GM18867 (cell line): ENCODE measurements at regions not wholly inside any gene's neighbourhood (a gene's known extent, or its start where the extent isn't known, plus 50 kb on each side); places are given as distances from the start of the nearest gene placed in this dataset.
"Not testable (repeated sequence)": the region's sequence is repeated elsewhere in the genome, so short reads cannot be mapped to it uniquely, and the experiment has no call there.

Experiments used
- ATAC-seq: cut with Tn5 transposase; IDR thresholded peaks from one replicate; pipeline ENCODE4 v1.9.1; 2021; ENCODE audit warnings: mild to moderate bottlenecking, moderate library complexity; ENCODE audit not compliant: unreplicated experiment

DNA sequence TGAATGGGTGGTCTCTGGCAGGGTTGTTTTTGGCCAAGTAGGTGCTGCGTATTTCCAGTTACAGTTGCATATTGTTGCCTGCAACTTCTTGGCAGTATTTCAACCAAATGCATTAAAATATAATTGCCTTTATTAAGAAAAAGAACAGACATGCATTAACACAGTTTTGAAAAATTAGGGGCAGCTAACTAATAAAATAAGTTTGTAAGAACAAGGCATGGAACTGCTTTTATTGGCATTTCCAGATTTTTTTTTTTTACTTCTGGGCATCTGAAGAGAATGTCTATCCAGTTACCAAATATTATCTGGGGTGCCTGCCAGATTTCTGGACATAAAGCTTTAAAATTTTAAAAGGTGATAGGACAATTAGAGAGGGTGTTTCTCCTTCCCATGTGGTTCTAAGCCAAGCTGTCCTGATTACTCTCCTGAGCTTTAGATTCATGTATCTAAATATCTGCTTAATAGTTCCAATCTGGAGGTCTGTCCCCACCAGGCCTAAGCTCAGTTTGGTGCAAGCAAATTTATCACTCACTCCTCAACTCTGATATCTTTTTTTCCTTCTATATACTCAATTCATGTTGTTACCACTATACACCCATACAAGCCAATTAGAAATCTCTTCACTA, 553.3 kb upstream of the USP24 start:
- ATAC-seq: no peak

DNA sequence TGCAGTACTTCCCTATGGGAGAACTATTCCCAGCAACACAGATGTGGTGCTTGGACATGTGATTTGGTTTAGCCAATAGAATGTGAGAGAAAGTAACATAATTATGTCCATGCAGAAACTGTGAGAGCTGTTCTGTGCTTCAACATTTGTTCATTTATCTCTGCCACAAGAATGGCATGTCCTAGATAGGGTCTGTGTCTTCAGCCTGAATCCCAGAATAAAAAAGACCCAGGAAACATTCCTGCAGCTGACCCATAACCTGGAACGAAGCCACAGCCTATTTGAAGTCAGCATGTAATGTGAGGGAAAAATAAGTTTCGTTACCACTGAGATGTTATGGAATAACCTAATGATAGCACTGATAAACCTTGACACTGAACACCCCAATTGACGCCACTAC, 552.0 kb upstream of the USP24 start:
- no peak for ATAC-seq

DNA sequence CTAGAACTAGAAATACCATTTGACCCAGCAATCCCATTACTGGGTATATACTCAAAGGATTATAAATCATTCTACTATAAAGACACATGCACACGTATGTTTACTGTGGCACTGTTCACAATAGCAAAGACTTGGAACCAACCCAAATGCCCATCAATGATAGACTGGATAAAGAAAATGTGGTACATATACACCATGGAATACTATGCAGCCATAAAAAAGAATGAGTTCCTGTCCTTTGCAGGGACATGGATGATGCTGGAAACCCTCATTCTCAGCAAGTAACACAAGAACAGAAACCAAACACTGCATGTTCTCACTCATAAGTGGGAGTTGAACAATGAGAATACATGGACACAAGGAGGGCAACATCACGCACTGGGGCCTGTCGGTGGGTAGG, 550.3 kb upstream of the USP24 start:
- ATAC-seq: not testable (repeated sequence)

DNA sequence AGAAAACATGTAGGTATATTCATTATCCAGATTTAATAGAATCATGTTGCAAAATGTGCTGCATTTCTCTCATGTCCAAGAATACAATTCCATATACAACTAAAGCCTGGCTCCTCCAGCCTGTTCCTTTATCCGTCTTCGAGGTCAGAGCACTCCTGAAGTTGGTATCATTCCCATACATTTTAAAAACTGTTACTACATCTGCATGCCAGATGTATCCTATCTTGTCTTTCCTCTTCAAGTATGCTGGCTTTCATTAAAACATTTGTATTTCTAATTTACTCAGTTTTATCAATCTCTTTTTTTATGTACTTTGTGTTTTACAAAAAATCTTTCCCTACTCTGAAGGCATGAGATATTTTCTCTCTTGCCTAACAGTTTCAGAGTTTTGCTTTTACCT, 536.6 kb upstream of the USP24 start:
- no peak for ATAC-seq

DNA sequence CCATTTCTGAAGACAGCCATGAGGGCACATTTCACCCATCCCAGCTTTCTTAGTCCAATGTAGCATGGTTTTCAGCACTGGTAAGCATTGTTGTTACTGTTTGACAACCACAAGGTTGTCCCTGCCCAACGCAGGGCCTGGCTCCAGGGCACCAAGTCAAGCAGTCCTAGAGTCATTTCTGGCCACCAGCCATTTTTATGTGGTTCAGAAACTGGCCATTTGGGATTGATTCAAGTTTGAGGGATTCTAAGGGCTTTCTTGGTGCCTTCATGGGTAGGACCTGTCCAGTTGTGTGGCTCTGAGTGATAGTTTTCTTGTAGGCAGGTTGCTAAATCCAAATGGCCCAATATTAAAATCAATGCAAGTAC, 535.4 kb upstream of the USP24 start:
- no peak for ATAC-seq

DNA sequence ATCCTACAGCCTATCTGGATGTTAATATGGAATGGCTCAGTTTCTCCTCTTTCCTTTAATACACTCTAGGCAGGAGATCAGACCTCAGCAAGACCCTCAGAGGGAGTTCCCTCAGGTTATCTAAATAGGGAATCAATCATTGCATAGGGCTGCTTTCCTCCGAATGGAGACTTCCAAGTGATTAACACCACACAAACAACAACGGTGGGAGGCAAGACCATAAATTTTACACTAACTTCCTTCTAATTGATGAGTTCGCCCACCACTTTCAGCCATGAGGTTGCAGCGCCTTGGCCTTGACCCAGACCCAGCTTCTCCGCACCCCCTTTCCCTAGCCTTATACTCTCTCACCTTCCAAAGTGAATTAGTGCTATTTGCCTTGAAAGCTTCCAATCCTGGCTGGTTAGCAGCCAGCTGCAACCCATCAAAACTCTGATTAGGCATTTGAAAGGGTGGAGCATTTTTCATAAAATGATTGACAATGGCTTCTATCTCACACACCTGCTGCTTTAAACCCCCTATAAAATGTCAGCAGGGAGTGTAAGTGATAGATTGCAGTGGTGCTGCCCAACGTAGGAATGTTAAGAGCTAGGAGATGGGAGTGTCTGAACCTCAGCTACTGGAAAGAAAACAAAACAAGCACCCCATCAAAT, 534.9 kb upstream of the USP24 start:
- ATAC-seq: no peak

DNA sequence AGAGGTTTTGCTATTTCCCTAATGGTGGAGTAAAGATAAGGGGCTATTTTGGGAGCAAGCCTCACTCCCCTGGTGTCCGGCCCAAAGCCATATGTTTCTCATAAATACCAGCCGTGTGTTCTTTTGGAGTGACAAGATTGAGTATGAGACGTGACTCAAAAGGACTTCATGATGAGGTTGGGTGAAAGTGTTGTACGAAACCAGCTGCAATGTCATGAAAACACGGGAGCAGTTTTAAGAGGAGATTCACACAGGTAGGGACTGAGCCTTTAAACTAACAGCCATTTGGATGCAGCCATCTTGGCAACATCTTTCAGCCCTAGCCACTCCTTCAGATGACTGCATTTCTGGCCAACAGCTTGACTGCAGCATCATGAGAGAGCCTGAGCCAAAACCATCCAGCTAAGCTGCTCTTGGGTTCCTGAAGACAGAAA, 532.3 kb upstream of the USP24 start:
- ATAC-seq: no peak

DNA sequence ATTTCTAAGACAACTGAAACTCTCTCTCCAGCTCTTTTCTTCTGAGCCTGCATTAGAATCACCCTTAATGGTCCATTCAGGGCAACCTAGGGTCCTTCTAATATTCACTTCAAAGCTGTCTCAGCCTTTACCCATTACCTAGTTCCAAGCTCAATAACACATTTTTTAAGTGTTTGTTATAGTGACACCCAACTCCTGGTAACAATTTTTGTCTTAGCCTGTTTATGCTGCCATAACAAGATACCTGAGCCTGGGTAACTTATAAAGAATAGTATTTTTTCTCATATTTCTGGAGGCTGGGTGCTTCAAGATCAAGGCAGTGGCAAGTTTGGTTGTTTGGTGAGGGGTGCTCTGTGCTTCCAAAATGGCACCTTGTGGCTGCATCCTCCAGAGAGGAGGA, 531.5 kb upstream of the USP24 start:
- ATAC-seq: no peak

DNA sequence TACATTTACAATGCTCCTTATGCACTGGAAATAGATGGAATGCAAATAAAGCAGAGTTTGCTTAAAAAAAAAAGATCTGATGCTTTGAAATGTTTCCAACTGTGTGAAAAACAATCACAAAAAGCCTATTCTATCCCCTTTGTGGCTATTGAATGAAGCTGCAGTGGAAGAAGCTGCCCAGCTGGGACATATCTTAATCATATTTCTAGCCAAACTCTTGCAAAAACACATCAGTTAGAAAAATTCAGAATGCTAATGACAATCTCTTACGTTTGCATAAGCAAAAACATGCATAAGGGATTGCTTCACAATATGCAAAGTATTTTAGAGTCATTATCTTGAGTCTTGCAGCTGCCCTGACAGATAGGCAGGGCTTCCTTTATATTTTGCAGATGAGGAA, 526.4 kb upstream of the USP24 start:
- no peak for ATAC-seq

DNA sequence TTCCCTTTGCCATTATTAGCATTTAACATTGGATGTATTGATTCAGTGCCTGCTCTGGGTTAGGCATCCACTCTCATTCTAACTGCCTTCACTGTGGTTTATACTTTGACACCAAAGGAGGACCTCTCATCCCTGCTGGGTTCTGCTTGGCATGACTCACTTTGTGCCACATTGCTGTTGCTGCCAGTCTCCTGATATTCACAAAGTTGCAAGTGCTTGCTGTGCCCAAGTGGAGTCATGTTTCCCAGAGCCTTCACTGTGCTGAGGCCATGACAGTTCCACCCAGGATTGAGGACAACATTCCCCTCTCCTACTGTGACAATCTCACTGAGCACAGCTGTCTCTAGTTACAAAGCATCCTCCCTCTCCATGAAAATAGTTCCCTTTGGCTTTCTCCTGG, 519.9 kb upstream of the USP24 start:
- ATAC-seq: no peak

DNA sequence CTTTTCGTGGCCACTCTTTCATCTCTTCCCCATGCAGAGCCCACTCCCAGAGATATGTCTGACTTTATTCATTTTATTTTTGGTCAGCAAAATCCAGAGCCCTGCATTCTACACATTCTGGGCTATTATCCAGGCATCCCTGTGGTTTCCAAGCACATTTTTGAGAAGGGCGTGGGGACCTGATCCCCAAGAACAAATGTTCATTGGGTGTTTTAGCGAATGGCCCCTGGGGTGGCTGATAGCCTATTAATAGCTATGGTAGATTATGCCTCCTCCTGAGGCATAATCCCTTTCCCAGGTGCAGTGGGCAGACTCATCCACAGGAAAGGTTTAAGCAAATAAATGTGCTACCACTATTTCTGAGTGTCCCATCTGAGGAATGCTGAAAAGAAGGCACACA, 511.8 kb upstream of the USP24 start:
- ATAC-seq: no peak

DNA sequence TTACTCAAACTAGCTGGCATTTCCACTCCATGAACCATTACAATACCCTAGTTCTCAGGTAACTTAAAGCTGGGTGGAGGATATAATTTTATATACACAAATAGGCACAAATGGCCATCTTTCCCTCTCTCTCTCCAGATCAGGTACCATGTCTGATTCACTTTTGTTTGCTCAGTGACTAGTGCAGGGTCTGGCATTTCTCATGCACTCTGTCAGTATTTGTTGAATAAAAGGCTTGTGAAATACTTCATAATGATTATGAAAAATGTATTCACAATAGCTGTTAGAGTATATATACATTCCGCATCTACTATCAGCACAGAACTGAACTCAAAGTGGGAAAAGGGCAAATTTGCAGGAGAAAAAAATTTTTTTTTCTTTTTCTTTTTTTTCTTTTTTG, 510.2 kb upstream of the USP24 start:
- no peak for ATAC-seq

DNA sequence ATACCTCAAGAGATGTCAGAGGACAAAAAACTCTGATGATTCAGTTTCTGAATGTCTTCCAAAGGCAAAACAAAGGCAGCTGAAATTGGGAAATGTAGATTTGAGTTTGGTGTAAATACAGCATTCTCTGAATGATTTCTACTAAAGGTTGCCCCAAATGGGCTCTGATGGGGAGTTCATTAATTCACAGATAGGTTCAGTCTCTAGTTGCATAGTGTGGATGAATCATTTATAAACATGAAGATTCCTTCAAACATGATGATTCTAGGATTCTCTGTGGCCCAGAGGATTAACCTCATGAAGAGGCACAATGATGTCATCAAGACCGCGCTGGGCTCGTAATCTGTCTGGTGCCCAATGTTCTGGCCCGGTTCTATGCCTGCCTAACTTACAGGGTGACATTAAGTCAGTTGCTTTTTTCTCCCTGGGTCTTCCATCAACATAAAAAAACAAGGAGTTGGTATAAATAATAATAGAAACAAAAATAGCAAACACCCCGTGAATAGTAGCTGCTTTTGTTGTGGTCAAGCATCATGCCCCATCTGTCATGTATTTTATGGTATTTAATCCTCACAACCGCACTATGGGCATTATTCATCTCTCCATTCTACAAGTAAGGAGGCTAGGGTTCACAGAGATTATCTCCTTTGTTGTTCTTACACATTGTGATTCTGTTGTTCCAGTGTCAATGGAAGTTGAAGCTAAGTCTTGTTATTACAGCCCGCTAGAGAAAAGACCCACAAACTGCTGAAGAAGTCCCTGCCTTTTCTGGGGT, 509.6 kb upstream of the USP24 start:
- no peak for ATAC-seq

DNA sequence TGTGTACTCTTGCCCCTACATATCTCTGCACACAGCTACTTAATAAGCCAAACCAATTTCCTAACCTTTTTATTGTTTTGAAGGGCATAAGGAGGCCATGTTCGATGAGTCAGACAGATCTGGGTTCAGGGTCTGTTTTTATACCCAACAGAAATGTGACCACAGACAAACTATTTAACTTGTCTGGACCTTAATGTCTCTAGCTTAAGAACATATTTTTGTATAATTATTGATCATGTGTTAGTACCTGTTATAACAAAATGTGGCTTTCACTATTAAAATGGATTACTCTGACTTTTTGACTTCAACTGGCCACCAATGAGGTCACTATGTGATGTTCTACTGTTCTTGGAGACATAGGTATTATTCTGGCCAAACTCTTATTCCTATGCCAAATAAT, 507.8 kb upstream of the USP24 start:
- ATAC-seq: no peak

DNA sequence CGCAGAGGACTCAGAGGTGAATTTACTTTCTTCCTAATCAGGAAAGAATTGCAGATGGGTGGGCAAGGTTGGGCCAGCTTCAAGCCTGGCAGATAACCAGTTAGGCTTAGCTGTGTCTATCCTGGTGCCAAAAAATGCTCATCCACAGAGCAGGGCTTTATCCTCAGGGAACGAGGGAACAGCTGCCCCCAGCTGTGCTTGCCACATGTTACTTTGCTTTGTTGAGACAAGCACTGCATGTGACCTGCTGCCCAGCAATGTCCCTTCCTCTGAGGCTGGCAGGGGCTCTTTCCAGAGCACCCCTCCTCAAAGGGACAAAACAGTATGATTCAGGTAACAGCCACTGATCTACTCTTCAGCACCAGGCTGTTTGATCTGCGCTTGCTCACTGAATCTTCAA, 505.1 kb upstream of the USP24 start:
- no peak for ATAC-seq

DNA sequence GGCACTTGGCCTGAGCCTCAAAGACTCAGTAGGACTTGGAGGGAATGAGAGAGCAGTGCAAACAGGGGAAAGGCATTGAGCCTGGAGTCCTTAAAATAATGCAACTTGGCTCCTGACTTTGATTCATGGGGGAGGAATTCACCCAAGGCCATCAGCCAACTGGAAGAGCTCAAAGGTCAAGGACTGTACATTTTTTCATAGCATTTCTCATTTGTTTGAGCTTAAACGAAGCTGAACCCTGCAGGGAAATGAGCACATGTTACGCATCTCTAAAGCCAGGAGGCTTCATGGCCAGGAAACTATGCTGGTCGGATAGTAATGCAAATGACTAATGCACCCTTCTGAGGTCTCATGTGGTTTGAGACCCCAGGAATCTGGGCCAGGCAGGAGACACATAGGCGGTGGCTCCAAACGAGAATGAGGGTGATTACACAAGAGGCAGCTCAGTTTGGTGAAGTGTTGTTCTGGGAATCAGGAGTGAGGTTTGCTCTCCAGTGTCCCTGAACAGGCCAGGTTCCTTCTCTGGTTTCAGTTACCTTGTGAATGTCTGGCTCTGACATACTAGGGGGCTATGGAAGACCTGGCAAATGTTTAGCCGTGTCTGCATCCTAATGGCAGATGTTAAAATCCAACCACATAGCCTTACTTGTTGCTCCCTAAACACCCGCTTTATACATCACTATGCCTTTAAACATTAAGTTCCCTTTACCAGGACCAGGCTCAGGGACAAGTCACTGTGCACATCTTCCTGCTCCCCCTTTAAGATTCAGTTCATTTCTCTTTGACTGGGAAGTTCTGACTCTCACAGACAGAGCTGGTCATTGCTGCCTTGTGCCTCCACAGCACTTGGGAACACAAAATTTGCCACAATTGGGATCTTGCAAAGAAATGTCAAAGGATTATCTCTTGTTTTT, 503.9 kb upstream of the USP24 start:
- no peak for ATAC-seq

DNA sequence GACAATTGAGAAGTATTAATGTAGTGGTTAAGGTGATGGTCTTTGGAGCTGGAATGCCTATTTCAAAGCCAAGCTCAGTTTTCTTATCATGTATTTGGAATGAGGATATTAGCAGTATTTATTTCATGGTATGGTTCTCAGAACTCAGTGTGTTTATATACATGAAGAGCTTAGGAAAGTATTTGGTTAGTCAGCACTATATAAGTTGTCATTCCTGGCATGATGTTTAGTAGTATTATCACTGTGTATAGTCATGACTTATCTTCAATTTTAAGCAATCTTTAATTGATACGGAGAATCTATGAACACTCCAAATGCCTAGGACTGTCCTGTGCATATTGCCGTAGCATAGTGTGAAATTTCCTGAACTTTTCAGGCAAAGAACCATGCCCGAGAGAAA, 501.9 kb upstream of the USP24 start:
- ATAC-seq: no peak

DNA sequence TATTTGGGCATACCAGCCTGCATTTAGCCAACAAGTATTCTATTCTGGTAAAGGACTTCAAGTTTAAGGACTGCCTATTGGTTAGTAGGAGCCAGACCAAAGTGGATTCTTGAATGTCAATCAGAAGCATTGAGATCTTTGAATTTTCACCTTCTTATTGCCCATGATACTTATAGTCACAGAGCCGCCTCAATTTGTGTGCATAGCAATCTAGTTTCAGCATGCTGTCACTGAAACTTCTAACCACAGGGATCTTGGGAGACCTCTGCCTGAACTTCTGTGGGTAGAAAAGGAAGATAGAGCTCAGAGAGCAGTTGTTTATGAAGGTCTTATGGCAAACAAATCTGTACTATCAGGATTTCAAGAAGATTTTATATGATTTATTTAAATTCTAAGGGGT, 501.4 kb upstream of the USP24 start:
- no peak for ATAC-seq

DNA sequence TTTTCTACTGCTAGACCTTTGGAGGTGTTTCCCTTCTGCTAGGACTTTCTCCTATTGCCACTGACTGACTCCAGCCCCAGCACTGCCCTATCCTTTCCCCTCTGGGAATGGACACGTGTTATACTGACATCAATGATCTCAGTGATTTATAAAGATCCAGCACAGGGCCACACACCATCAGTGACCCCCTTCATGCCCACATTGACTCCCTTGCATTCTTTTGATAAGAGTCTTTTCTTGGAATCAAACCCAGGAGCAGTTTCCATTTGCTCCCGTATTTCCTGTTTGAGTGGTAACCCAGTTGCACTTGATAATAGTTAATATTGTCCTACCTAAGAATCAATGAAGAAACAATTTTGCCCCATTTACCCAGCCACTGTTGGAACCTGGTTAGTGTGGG, 501.0 kb upstream of the USP24 start:
- ATAC-seq: no peak

DNA sequence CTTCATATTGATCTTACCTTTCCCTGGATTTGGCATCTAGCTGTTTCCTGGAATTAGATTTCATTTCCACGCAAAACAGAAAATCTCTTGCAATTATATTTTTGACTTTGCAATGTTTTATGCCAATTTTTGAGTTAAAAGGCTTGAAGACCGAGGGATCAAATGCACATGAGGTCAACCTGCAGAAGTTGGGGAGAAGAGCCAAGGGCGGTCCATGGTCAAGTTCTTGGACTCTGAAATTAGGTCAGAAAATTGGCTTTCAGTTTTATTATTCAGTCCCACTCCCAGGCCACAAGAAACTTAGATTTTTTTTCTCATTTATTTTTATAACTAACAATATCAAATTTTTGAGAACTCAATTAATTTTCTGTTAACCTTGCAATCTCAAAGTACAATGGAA, 499.1 kb upstream of the USP24 start:
- ATAC-seq: no peak

DNA sequence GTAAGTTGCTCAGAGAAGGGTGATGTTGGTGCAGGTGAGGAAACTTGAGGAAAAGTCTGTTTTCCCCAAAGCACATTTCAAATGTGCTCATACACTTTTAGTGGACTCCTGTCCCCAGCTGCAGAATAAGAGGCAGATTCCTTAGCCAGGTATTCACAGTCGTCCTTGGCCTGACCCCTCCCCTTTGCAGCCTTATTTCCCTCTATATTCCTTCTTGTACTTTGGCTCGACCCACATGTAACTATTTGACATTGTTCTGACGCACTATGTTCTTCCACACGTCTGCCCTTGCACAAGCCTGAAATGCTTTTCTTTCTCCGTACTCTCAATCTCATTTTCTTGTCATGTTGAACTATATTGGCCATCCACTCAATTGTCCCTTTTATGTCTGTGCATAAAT, 498.4 kb upstream of the USP24 start:
- no peak for ATAC-seq
